Upper lobe of left lung (tissue), 6 donors: ENCODE measurements at regions not wholly inside any gene's neighbourhood (a gene's known extent, or its start where the extent isn't known, plus 50 kb on each side); places are given as distances from the start of the nearest gene placed in this dataset.

ENCODE experiments used
- ATAC-seq, 2 donors: fragments of 200-7000 bp; cut with Tn5 transposase; one replicate each; pipeline ENCODE4 v1.9.1; 2022; ENCODE audit warnings: mild to moderate bottlenecking in 2 of 2, moderate library complexity in 2 of 2; ENCODE audit not compliant: low FRiP score in 2 of 2
- DNase-seq, 2 donors: peaks; one replicate each; pipeline ENCODE4 v3.0.0-alpha.2; 2019 to 2020
- H3K27ac ChIP-seq, 4 donors: fragments of 200-600 bp; sonication (generic); one replicate each; pipeline ENCODE4 v1.5.1; 2016 to 2019
- H3K27me3 ChIP-seq, 4 donors: fragments of 200-600 bp; sonication (generic); one replicate each; pipeline ENCODE4 v1.5.1; 2017 to 2019
- H3K36me3 ChIP-seq, 4 donors: fragments of 200-600 bp; sonication (generic); one replicate each; pipeline ENCODE4 v1.5.1; 2016 to 2019
- H3K4me1 ChIP-seq, 4 donors: fragments of 200-600 bp; sonication (generic); one replicate each; pipeline ENCODE4 v1.5.1; 2018 to 2019
- H3K4me3 ChIP-seq, 4 donors: fragments of 200-600 bp; sonication (generic); one replicate each; pipeline ENCODE4 v1.5.1; 2017 to 2019; ENCODE audit warnings: mild to moderate bottlenecking in 2 of 4, moderate library complexity in 1 of 4
- H3K9me3 ChIP-seq, 4 donors: fragments of 200-600 bp; sonication (generic); one replicate each; pipeline ENCODE4 v1.5.1; 2018 to 2019
- CTCF ChIP-seq, 6 experiments: fragments of 450-650 bp in 4 of 6; fragments of 200-600 bp in 2 of 6; sonication (generic) in 2 of 6; IDR thresholded peaks; one replicate each; pipeline ENCODE4 v1.5.1; 2016 to 2019; ENCODE audit warnings: antibody characterized with exemption in 6 of 6
- EP300 ChIP-seq, 4 donors: sonication (generic); formaldehyde crosslinking; IDR thresholded peaks; one replicate each; pipeline ENCODE4 v1.5.1; 2017; ENCODE audit warnings: antibody characterized with exemption in 4 of 4, control low read depth in 2 of 4
- POLR2A ChIP-seq, 4 donors: fragments of 450-650 bp; IDR thresholded peaks; one replicate each; pipeline ENCODE4 v1.5.1; 2016 to 2017; ENCODE audit warnings: antibody characterized with exemption in 4 of 4, mild to moderate bottlenecking in 2 of 4
- POLR2AphosphoS5 ChIP-seq, 2 donors: sonication (generic); formaldehyde crosslinking; IDR thresholded peaks; one replicate each; pipeline ENCODE4 v1.5.1; 2017; ENCODE audit warnings: antibody characterized with exemption in 2 of 2
- WGBS, 2 donors: methylation state at CpG; one replicate each; pipeline ENCODE4 v1.1.5; 2017 to 2018; 5-methylcytosine and 5-hydroxymethylcytosine counted together
- donor health status: DM: no; HTN: no; CAD: no; lungs with moderate emphysema.
- donor health status: DM: no; HTN: yes; CAD: no; lungs with severe emphysema.

- WGBS, 2 donors: 85 to 89% methylated on average over 13 of the region's 13 CpGs
- Histone ChIP-seq H3K9me3 (no peaks in the 10 kb centered on the region), H3K36me3 (no peaks in the 10 kb centered on the region), H3K4me3 (no peak overlapping the region), H3K27ac (no peak overlapping the region), H3K27me3 (no peaks in the 10 kb centered on the region), H3K4me1 (no peaks in the 10 kb centered on the region)
- TF ChIP-seq EP300 (IDR thresholded peaks at IDR 0.05): no peak
- no peak for TF ChIP-seq POLR2AphosphoS5 (IDR thresholded peaks at IDR 0.05)
- TF ChIP-seq POLR2A (IDR thresholded peaks at IDR 0.05): no peak
- TF ChIP-seq CTCF (IDR thresholded peaks at IDR 0.05): no peak
- ATAC-seq (no peak), DNase-seq (peak in 1 of 2 donors; percentile 33)
Observed at GRCh38 chr4:4608214-4608537, 66.3 kb upstream of the STX18 start.

- no peak for DNase-seq
- ATAC-seq: no peak
Observed at GRCh38 chr4:4607336-4608213, 65.7 kb upstream of the STX18 start.

GRCh38 chr4:4606321-4606720 is 64.5 kb upstream of the STX18 start:
- WGBS, 2 donors: 71 to 86% methylated on average over 10 of the region's 10 CpGs
- Histone ChIP-seq H3K27me3 (no peaks in the 10 kb centered on the region), H3K4me1 (no peaks in the 10 kb centered on the region), H3K36me3 (no peaks in the 10 kb centered on the region), H3K9me3 (no peaks in the 10 kb centered on the region), H3K27ac (no peak overlapping the region), H3K4me3 (no peak overlapping the region)
- ATAC-seq (no peak), DNase-seq (peak in 1 of 2 donors; percentile 32)
- TF ChIP-seq POLR2A (IDR thresholded peaks at IDR 0.05): no peak
- TF ChIP-seq EP300 (IDR thresholded peaks at IDR 0.05): no peak
- no peak for TF ChIP-seq POLR2AphosphoS5 (IDR thresholded peaks at IDR 0.05)
- no peak for TF ChIP-seq CTCF (IDR thresholded peaks at IDR 0.05)

More at GRCh38 chr4:4607336-4608213, 65.7 kb upstream of the STX18 start:
- no peaks in the 10 kb centered on the region for H3K9me3 ChIP-seq
- 89 to 90% methylated on average over 19 of the region's 19 CpGs for WGBS, 2 donors
- no peak overlapping the region for H3K27ac ChIP-seq
- no peaks in the 10 kb centered on the region for H3K4me1 ChIP-seq
- H3K36me3 ChIP-seq: no peaks in the 10 kb centered on the region
- TF ChIP-seq POLR2A (IDR thresholded peaks at IDR 0.05) (no peak), CTCF (IDR thresholded peaks at IDR 0.05) (no peak), EP300 (IDR thresholded peaks at IDR 0.05) (no peak), POLR2AphosphoS5 (IDR thresholded peaks at IDR 0.05) (no peak)
- H3K4me3 ChIP-seq: no peak overlapping the region
- no peaks in the 10 kb centered on the region for H3K27me3 ChIP-seq

GRCh38 chr4:4605849-4606248 is 64.0 kb upstream of the STX18 start:
- ATAC-seq (no peak), DNase-seq (no peak)
- Histone ChIP-seq H3K9me3 (no peaks in the 10 kb centered on the region), H3K27ac (no peak overlapping the region), H3K4me3 (no peak overlapping the region), H3K36me3 (no peaks in the 10 kb centered on the region), H3K4me1 (no peaks in the 10 kb centered on the region), H3K27me3 (no peaks in the 10 kb centered on the region)
- WGBS, 2 donors: 70 to 75% methylated on average over 2 of the region's 2 CpGs
- TF ChIP-seq POLR2A (IDR thresholded peaks at IDR 0.05) (no peak), CTCF (IDR thresholded peaks at IDR 0.05) (no peak), EP300 (IDR thresholded peaks at IDR 0.05) (no peak), POLR2AphosphoS5 (IDR thresholded peaks at IDR 0.05) (no peak)

GRCh38 chr4:4603592-4603991 is 61.7 kb upstream of the STX18 start:
- H3K4me1 ChIP-seq: no peaks in the 10 kb centered on the region
- DNase-seq: no peak
- 59 to 69% methylated on average over 5 of the region's 5 CpGs for WGBS, 2 donors

More at GRCh38 chr4:4603592-4603991, 61.7 kb upstream of the STX18 start:
- Histone ChIP-seq H3K36me3 (no peaks in the 10 kb centered on the region), H3K27me3 (no peaks in the 10 kb centered on the region), H3K9me3 (no peaks in the 10 kb centered on the region), H3K4me3 (no peak overlapping the region), H3K27ac (no peak overlapping the region)
- TF ChIP-seq EP300 (IDR thresholded peaks at IDR 0.05): no peak
- no peak for TF ChIP-seq CTCF (IDR thresholded peaks at IDR 0.05)
- no peak for TF ChIP-seq POLR2A (IDR thresholded peaks at IDR 0.05)
- TF ChIP-seq POLR2AphosphoS5 (IDR thresholded peaks at IDR 0.05): no peak
- ATAC-seq: no peak
